ENCODE measurements at regions not wholly inside any gene's neighbourhood (a gene's known extent, or its start where the extent isn't known, plus 50 kb on each side); places are given as distances from the start of the nearest gene placed in this dataset.

DNA sequence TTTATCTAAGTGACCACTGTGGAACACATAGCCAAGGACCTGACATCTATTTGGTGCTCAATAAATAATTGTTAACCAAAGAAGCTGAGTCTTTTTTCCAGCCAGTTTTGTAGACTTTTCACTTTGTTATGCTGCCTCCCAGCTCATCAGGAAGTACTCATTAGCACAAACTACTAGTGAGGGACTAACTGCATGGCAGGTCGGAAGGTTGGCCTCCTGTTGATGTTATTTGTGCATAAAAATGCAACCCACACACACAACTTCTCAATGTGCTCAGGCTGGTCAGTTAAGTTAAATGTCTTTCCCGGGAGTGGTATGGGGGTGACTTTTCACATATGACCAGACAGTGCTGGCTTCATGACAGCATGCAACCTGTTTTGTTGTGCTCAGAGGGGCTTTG is 263.0 kb upstream of the TOPAZ1 start:
- Histone ChIP-seq H3K4me3 (no peak overlapping the region), H3K27ac (no peak overlapping the region)

DNA sequence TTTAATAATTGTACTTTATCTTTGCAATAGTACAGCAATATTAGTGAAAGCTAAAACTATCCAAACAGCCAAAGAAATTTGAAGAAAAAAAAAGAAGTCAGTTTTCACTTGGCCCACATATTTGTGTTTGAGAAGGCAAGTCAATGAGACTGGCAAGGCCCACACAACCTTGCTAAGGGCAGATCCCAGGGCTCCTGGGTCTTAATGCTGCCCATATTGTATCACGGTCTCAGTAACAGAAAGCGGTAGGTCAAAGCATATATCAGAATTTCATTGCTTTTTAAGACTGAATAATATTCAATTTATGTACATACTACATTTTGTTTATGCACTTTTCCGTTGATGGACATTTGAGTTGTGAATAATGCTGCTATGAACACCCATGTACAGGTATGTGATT is 262.0 kb upstream of the TOPAZ1 start:
- peaks cover 8 to 19% (median 12%) of the 10 kb centered on the region in 11 experiments; a peak in 20 of 22 replicates for H3K9me3 ChIP-seq (replicated peaks in 1 of 11)
- H3K4me2 ChIP-seq, result no peak overlapping the region
- H3K36me3 ChIP-seq, result 0 out of 22 replicates have a peak, but pooled peaks cover 0 to 6% (median 0%) of the 10 kb centered on the region in 11 experiments
- no peaks in the 10 kb centered on the region for H3K4me1 ChIP-seq
- H3K9ac ChIP-seq, result no peak overlapping the region
- H3K27ac ChIP-seq, result no peak overlapping the region
- no peaks in the 10 kb centered on the region for H4K20me1 ChIP-seq
- no peaks in the 10 kb centered on the region for H3K27me3 ChIP-seq
- no peak overlapping the region for H3K4me3 ChIP-seq
- TF ChIP-seq Cebpa-rat (IDR thresholded peaks at IDR 0.05), result no peak

More for the DNA sequence above, 263.0 kb upstream of the TOPAZ1 start:
- H3K4me2 ChIP-seq, result no peak overlapping the region
- H4K20me1 ChIP-seq, result no peaks in the 10 kb centered on the region
- H3K9ac ChIP-seq, result no peak overlapping the region
- no peaks in the 10 kb centered on the region for H3K4me1 ChIP-seq
- no peaks in the 10 kb centered on the region for H3K27me3 ChIP-seq
- H3K9me3 ChIP-seq (replicated peaks in 1 of 11), result peaks cover 8 to 15% (median 12%) of the 10 kb centered on the region in 11 experiments; a peak in 20 of 22 replicates
- 0 out of 22 replicates have a peak, but pooled peaks cover 0 to 6% (median 0%) of the 10 kb centered on the region in 11 experiments for H3K36me3 ChIP-seq
- no peak for TF ChIP-seq Cebpa-rat (IDR thresholded peaks at IDR 0.05)

DNA sequence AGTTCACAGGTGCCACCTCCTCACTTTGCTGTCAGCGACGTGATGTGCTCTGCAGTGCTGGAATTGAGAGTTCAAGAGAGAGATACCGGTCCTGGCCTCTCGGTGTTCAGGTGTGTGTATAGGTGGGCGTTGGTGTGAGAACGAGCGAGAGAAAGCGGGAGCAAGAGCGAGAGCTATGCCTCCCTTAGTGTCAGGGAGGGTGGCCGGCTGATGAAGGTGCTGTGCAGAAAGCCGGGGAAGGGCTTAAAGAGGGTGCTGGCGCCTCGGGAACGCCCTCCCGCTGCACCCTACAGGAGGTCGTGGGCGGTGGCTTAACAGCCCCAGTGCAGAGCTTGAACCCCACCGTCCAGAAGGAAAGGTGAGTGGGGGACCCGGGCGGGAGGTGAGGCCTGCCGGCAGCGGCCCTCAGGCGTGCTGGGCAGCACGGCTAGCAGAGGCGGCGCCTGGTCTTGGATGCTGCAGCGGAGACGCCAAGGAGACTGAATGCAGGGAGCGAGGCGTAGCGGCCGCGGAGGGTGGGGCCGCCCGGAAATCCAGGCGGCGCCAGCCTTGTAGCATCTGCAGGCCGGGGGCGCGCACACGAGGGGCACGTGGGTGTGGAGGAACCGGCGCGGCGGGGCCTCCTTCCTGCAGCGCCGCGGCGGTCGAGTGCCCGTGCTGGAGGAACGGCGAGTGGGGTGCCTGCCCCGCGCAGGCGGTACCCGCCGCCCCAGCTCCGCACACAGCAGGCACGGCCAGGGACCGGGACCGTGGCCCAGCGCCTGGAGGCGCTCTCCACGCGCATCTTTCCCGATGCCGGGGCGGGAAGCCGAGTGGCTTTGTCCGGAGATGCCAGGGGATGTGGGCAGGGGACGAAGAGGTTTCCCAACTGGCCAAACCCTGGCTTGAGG is 246.8 kb upstream of the TOPAZ1 start:
- peaks cover 0 to 51% (median 34%) of the 10 kb centered on the region in 11 experiments; a peak in 16 of 22 replicates for H4K20me1 ChIP-seq
- peak overlapping the region; percentile 89 to 99 (median 96) for H3K4me2 ChIP-seq
- H3K27ac ChIP-seq, result no peak overlapping the region
- no peak for TF ChIP-seq Cebpa-rat (IDR thresholded peaks at IDR 0.05)
- peak overlapping the region in 7 of 11 experiments; percentile 14 to 58 (median 32); a peak in 8 of 22 replicates for H3K9ac ChIP-seq
- peak overlapping the region; percentile 50 to 71 (median 59) for H3K4me3 ChIP-seq
- peaks cover 71 to 86% (median 80%) of the 10 kb centered on the region in 11 experiments for H3K27me3 ChIP-seq
- peaks cover 11 to 40% (median 33%) of the 10 kb centered on the region in 11 experiments for H3K9me3 ChIP-seq (replicated peaks in 1 of 11)
- H3K36me3 ChIP-seq, result no peaks in the 10 kb centered on the region
- peaks cover 44 to 52% (median 48%) of the 10 kb centered on the region in 10 experiments for H3K4me1 ChIP-seq

- Histone ChIP-seq H4K20me1 (peaks cover 0 to 53% (median 34%) of the 10 kb centered on the region in 11 experiments; a peak in 16 of 22 replicates), H3K9ac (peak overlapping the region in 6 of 11 experiments; percentile 14 to 58 (median 34); a peak in 9 of 22 replicates), H3K4me2 (peak overlapping the region; percentile 89 to 99 (median 96)), H3K4me3 (peak overlapping the region; percentile 50 to 71 (median 59)), H3K9me3 (replicated peaks in 1 of 11) (peaks cover 11 to 39% (median 31%) of the 10 kb centered on the region in 11 experiments), H3K27ac (no peak overlapping the region), H3K36me3 (no peaks in the 10 kb centered on the region), H3K27me3 (peaks cover 80 to 94% (median 89%) of the 10 kb centered on the region in 11 experiments), H3K4me1 (peaks cover 44 to 52% (median 48%) of the 10 kb centered on the region in 10 experiments)
- TF ChIP-seq Cebpa-rat (IDR thresholded peaks at IDR 0.05), result no peak
Observed at GRCh38 chr3:43995547-43996378, 245.9 kb upstream of the TOPAZ1 start.

DNA sequence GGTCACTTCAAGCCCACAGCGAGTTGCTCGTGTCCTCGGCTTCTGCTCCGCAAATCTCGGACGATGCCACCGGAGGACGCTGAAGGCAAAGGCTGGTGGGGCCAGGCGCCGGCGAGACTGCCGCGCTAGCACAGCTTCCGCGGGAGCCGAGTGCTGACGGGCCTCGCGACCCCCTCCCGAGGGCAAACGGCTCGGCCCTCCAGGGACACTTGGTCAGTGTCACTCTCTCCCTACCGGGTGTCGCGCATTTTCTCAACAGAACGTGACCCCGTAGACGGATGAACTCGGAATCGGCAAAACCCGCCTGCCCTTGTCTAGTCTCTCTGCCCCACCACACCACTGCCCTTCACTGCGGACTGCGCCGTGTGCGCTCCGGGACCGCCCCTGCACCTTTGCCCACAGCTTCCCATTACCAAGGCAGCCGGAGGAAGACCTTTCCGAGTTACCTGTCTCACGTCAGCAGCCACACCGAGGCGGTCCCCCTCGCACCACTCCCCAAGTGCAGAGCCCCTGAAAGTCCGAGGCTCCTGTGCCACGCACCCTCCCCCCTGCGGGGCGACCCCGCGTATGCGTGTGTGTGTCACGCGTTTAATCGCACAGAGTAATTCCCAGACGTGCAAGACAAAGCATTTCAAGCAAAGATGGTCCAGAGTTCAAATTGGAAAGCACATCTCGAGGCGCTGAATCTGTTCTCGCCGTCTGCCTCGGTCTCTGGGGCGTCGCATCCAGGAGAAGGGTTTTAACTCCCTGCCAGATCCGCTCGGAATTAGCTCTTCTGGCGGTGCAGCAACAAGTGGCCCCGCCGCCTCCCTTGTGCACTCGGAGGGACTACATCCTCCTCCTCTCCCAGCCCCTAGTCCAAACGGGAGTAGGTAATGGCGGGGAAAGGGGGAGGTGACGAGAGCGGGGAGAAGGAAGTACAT is 245.0 kb upstream of the TOPAZ1 start:
- Histone ChIP-seq H3K4me1 (peaks cover 44 to 52% (median 48%) of the 10 kb centered on the region in 10 experiments), H3K27me3 (peaks cover 89 to 100% (median 97%) of the 10 kb centered on the region in 11 experiments), H3K27ac (no peak overlapping the region), H3K36me3 (no peaks in the 10 kb centered on the region), H3K9me3 (replicated peaks in 1 of 11) (peaks cover 2 to 30% (median 23%) of the 10 kb centered on the region in 11 experiments), H4K20me1 (peaks cover 0 to 54% (median 34%) of the 10 kb centered on the region in 11 experiments; a peak in 16 of 22 replicates), H3K4me2 (peak overlapping the region; percentile 89 to 99 (median 96)), H3K4me3 (peak overlapping the region; percentile 50 to 71 (median 59)), H3K9ac (peak overlapping the region in 2 of 11 experiments; percentile 7 to 20; a peak in 1 of 22 replicates)
- TF ChIP-seq Cebpa-rat (IDR thresholded peaks at IDR 0.05), result no peak

DNA sequence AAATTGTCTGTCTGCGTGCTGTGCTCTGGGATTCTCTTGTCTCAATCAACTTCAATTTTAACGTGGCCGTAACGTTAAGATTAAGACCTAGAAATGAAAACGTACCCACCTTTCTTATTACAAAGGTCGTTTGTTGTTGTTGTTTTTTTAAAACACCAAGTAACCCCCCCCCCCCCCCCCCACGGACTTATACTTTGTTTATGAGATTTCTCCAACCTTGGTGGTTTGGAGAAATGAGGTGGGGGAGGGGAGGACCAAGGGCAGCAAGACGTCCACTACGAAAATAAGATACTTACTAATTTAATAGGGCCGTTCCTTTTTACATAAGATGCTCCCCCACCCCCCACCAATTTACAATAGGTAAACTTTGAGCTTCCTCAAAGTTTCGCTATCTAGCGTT is 244.4 kb upstream of the TOPAZ1 start:
- Histone ChIP-seq H3K27me3 (peaks cover 95 to 100% (median 100%) of the 10 kb centered on the region in 11 experiments), H3K36me3 (no peaks in the 10 kb centered on the region), H3K4me2 (peak overlapping the region; percentile 89 to 99 (median 96)), H3K9ac (no peak overlapping the region; a peak in 1 of 22 replicates), H3K9me3 (replicated peaks in 1 of 11) (peaks cover 0 to 25% (median 18%) of the 10 kb centered on the region in 11 experiments; a peak in 18 of 22 replicates), H3K27ac (no peak overlapping the region), H3K4me3 (peak overlapping the region in 9 of 10 experiments; percentile 54 to 71 (median 59); a peak in 17 of 20 replicates), H3K4me1 (peaks cover 44 to 52% (median 48%) of the 10 kb centered on the region in 10 experiments), H4K20me1 (peaks cover 0 to 54% (median 34%) of the 10 kb centered on the region in 11 experiments; a peak in 16 of 22 replicates)
- TF ChIP-seq Cebpa-rat (IDR thresholded peaks at IDR 0.05), result no peak

GRCh38 chr3:43997788-43998369 is 243.8 kb upstream of the TOPAZ1 start:
- H3K27me3 ChIP-seq, result peaks cover 94 to 100% (median 100%) of the 10 kb centered on the region in 11 experiments
- H3K36me3 ChIP-seq, result no peaks in the 10 kb centered on the region
- H4K20me1 ChIP-seq, result peaks cover 0 to 54% (median 34%) of the 10 kb centered on the region in 11 experiments; a peak in 16 of 22 replicates
- H3K9ac ChIP-seq, result no peak overlapping the region
- no peak for TF ChIP-seq Cebpa-rat (IDR thresholded peaks at IDR 0.05)
- H3K9me3 ChIP-seq (replicated peaks in 1 of 11), result peaks cover 0 to 19% (median 12%) of the 10 kb centered on the region in 11 experiments; a peak in 18 of 22 replicates
- no peak overlapping the region for H3K27ac ChIP-seq
- peak overlapping the region; percentile 85 to 98 (median 93) for H3K4me2 ChIP-seq
- H3K4me1 ChIP-seq, result peaks cover 44 to 52% (median 48%) of the 10 kb centered on the region in 10 experiments
- H3K4me3 ChIP-seq, result peak overlapping the region; percentile 49 to 71 (median 59); a peak in 17 of 20 replicates

Data from BLaER1 treated with 17β-estradiol and CSF1 and Interleukin-3, amounts not matched to agents 10 nM and 100 nM (cell line).